GM10266 (cell line): ENCODE measurements at regions not wholly inside any gene's neighbourhood (a gene's known extent, or its start where the extent isn't known, plus 50 kb on each side); places are given as distances from the start of the nearest gene placed in this dataset.
"Not testable (repeated sequence)": the region's sequence is repeated elsewhere in the genome, so short reads cannot be mapped to it uniquely, and the experiment has no call there.

Experiments
- DNase-seq: peaks from one replicate; pipeline ENCODE4 v3.0.0; 2012; ENCODE audit errors: extremely low spot score
- TF ChIP-seq, protein P1 (sequence below): IDR thresholded peaks from 2 replicates; pipeline ENCODE4 v1.5.1; 2012; ENCODE audit warnings: mild to moderate bottlenecking, low read depth; ENCODE audit not compliant: control insufficient read depth, insufficient read depth; ENCODE audit errors: missing control alignments

DNA sequence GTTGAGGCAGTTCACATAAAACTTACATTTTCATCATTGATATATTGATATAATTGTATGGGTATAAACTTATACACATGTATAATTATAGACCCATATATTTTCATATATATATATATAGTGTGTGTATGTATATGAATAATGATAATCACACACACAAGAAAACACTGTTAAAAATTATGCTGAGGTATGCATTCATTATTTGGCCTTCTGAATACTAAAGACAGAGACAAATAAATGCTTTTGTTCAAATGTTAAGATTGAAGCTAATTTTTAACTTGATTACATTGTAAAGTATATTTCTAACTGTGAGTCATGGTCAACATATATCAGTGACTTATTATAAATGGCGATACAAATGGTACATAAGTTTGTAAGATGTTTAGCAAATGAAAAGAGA lies 888.8 kb downstream of the OTOL1 start:
- DNase-seq = no peak
- TF ChIP-seq, protein P1, sequence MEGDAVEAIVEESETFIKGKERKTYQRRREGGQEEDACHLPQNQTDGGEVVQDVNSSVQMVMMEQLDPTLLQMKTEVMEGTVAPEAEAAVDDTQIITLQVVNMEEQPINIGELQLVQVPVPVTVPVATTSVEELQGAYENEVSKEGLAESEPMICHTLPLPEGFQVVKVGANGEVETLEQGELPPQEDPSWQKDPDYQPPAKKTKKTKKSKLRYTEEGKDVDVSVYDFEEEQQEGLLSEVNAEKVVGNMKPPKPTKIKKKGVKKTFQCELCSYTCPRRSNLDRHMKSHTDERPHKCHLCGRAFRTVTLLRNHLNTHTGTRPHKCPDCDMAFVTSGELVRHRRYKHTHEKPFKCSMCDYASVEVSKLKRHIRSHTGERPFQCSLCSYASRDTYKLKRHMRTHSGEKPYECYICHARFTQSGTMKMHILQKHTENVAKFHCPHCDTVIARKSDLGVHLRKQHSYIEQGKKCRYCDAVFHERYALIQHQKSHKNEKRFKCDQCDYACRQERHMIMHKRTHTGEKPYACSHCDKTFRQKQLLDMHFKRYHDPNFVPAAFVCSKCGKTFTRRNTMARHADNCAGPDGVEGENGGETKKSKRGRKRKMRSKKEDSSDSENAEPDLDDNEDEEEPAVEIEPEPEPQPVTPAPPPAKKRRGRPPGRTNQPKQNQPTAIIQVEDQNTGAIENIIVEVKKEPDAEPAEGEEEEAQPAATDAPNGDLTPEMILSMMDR = no peak

DNA sequence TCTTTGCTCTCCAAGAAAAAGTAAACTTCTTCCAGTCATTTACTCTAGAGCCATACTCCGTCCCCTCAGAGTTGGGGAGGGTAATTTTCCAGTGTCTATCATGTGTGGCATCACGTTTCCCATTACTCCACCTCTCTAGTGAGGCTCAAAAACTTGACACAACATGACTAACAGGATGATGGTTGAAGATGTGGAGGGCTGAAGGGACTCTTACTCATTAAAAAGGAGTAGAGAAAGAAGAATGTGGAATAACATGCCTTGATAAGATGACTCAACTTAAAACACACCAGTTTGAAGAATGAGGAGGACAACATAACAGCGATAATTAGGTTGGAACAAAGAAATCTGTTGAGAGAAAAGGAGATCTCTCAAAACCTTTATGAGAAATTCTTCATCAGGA lies 894.3 kb downstream of the OTOL1 start:
- no peak for DNase-seq

DNA sequence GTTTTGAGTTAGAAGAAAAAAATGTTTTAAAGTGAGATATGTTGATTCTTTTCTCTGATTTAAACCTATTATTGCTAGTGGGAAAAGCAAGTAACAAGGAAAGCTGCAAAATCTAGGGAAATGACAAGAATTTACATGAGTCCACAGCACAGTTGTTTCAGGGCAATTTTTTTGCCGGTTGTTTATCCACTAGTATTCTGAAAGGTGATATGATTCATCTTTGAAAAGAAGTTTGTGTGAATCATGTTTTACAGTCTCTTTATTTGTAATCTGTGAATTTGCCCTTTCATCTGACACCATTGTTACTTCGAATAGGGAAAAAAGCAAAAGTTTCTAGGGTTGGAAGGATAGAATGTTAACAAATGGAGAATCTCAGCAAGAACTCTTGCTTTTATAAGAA lies 894.7 kb downstream of the OTOL1 start:
- no peak for DNase-seq
- TF ChIP-seq, protein P1 = no peak

More for the DNA sequence above, 894.3 kb downstream of the OTOL1 start:
- TF ChIP-seq, protein P1 = no peak

DNA sequence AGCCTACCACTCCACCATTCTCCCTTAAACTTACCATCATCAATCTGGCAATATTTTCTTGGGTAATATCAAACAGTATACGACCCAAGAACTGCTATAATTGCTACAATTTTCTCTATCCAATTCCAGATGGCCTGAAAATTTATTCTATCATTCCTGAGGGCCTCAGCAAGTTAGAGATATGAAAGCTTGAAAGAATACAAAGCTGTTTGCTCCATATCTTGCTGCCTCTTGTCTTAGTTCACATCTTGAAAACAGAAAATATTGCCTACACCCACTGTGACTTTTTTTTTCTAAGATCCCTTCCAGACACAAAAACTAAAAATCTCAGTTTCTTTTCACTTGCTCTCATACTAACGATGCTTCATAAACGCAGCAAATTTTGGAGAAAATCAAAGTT lies 898.9 kb downstream of the OTOL1 start:
- TF ChIP-seq, protein P1 = no peak

DNA sequence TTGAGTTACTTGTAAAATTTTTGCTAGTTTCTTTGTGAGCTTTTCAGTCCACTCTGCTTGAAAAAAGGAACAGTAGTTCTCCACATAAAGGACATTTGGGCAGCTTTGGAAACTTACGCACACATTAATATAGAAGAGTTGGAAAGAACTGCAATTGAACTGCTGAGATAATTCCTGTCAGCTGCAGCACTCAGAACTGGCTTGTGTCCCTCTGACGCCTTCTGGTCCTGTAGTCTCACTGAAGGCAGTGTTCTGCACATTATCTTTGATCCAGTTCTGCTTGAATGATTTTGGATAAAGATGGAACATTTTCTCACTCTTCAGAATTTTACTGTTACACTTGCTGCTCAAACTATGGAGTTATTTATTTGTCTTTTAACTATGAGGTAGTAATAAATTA lies 901.9 kb downstream of the OTOL1 start:
- DNase-seq = no peak
- TF ChIP-seq, protein P1 = no peak

More for the DNA sequence above, 898.9 kb downstream of the OTOL1 start:
- DNase-seq = no peak

DNA sequence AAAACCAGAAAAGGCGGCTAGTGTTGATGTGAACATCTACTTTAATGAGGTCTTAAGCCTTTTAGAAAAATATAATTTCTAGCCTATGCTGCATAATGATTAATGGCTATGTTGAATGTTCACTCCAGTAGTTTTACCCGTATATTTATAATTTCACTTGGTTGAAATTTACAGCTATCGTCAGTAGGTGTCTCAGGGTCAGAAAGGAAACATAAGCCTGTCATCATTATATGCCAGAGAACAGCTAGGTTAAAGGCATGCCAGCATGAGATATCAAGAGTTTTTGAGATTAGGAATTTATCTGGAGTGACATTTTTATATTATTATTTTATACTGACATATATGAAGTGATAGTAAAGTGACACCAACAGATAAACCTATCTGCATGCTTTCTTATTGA lies 904.1 kb downstream of the OTOL1 start:
- TF ChIP-seq, protein P1 = no peak
- DNase-seq = no peak

DNA sequence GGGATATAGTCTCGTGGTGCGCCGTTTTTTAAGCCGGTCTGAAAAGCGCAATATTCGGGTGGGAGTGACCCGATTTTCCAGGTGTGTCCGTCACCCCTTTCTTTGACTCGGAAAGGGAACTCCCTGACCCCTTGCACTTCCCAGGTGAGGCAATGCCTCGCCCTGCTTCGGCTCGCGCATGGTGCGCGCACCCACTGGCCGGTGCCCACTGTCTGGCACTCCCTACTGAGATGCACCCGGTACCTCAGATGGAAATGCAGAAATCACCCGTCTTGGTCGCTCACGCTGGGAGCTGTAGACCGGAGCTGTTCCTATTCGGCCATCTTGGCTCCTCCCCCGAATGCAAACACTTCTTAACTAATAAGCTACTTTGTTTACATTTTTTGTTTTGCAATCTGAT lies 914.9 kb downstream of the OTOL1 start:
- not testable (repeated sequence) for DNase-seq

DNA sequence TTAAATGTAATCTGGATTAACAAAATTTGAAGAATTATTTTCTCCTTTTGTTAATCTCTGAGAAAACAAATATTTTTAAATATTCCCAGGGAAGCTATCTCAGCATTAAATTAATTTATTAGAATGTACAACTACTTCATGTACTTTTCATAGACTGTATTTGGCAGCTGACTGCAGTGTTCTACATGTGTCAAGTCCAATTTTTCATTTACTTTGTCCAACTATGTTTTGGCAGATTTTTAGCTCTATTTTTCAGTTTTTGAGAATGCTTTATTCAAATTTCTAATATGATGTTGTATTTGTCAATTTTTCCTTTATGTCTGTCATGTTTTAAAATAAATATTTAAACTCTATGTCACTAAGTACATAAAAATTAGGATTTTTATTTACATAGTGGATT lies 925.1 kb downstream of the OTOL1 start:
- TF ChIP-seq, protein P1 = no peak
- no peak for DNase-seq
